NCI-H524 (cell line): ENCODE measurements at regions not wholly inside any gene's neighbourhood (a gene's known extent, or its start where the extent isn't known, plus 50 kb on each side); places are given as distances from the start of the nearest gene placed in this dataset.
"Not testable (repeated sequence)": the region's sequence is repeated elsewhere in the genome, so short reads cannot be mapped to it uniquely, and the experiment has no call there.

Source experiments
- DNase-seq, 2 experiments: peaks; one replicate each; lab custom pipeline; 2025; lab: John Stamatoyannopoulos, UW

DNA sequence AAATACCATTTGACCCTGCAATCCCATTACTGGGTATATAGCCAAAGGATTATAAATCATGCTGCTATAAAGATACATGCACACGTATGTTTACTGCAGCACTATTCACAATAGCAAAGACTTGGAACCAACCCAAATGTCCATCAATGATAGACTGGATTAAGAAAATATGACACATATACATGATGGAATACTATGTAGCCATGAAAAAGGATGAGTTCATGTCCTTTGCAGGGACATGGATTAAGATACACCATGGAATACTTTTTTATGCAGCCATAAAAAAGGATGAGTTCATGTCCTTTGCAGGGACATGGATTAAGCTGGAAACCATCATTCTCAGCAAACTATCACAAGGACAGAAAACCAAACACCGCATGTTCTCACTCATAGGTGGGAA is 226.8 kb upstream of the CTNND2 start:
- DNase-seq: not testable (repeated sequence)

DNA sequence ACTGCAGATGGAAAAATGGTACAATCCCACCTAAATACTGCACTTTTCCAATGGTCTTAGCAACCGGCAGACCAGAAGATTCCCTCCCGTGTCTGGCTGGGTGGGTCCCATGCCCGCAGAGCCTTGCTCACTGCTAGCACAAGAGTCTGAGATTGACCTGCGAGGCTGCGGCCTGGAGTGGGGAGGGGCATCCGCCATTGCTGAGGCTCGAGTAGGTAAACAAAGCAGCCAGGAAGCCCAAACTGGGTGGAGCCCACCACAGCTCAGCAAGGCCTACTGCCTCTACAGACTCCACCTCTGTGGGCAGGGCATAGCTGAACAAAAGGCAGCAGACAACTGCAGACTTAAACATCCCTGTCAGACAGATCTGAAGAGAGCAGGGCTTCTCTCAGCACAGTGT is 221.6 kb upstream of the CTNND2 start:
- no peak for DNase-seq

DNA sequence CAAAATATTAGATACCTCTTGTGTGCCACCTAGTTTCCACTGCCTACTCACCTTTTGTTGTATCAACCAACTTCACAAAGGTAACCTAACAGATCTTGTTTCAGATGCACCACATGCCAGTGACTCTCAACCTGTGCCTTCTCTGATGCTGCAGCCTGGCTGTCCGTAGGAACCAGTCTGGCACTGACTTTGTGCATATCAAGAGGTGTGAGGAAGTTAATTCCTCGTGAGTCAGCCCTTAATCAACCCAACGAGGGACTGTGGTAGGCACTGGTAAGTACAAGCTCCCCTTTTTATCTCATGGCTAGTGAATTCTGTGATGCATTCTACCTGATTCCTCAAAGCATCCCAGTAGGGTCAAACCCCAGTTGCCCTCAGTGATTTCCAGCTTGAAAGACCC is 215.4 kb upstream of the CTNND2 start:
- no peak for DNase-seq

DNA sequence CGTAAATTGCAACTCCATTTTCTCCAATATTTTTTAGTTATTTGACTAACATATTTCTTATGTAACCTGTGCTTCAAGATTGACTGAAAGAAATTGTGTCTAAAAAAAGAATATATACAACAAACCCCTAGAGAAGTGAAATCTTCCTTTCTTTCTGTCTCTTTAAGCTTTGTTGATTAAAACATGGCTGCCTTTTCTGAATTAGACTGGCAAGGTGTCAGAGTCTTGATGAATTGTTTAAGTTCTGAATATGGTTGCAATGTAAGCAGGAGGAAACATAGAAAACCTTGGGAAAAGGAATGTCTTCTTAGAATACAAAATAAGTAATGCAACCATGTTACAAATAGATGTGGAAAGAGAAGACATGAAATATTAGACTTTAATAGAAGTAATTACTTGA is 209.8 kb upstream of the CTNND2 start:
- DNase-seq: no peak

DNA sequence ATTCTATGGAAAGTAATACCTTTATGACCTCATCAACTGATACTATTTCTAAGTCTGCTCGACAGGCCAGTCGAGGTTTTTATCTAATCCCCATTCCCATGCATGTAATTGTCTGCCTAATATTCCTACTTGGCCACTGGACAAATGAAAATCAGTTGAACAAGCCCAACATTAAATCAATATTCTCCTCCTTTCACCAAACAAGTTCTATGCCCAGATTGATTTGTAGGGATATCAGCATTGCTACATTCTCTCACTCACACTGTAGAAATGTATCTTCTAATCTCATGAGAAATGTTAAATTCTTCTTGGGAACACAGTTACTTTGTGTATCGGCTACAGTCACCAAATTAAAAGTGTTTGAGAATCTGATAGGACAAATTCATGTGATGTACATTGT is 208.8 kb upstream of the CTNND2 start:
- DNase-seq: no peak

DNA sequence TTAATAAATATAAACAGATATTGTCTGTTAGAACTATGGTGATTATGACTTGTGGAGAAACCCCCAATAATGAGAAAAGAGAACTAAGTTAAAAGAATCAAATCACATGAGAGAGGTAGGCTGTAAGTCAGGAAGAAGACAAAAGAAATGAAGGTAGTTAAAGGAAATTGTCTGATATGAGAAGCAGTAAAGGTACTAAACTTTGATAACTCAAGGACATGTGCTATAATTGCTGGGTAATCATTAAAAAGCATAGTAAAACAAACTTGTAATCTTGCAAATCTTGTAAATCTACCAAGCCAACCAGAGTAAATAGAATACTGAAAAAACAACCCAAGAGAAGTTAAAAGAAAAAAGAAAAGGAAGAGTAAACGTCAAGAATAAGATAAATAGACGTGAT is 207.0 kb upstream of the CTNND2 start:
- no peak for DNase-seq

DNA sequence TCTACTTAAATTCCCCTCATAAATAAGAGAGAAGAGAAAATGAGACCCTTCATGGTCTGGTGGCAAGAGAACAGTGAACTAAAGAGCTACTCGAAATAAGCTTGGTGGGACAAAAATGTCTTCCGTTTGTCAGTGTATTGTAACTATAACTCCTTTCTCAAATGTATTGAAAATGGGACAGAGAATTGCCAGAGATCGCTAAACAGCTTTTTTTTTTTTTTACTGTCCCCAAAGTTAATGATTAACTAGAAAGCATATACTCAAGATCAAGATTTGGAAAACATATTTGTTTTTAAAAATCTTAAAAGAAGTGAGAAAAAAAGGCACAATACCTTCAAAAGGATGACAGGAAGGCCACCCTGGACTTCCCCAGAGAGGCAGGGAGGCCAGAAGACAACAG is 206.4 kb upstream of the CTNND2 start:
- DNase-seq: no peak

DNA sequence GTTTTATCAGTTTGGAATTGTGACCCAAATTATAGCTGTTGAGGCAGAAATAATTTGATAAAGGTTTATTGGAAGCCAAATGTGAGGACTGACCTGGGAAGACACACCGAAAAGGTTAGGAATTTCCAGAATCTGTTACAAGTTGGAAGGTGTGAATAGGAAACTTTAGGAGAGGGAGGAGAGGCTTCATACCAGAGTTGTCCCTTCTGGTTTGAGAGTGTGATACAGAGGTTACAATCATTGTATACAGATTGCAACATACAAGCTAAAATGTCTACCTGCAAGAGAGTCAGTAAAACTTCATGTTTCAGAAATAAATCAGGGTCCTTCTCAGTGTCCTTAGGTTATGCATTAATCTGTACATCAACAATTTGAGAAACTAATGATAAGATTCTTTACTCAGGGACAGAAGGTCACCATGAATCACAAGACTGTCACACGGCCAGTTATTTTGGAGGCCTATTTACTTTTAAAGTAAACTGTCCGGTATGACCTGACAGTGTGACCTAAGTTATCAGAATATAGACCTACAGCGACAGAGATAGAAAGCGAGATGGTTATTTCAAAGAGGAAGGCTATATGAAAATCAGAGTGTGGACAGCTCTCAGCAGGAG is 204.9 kb upstream of the CTNND2 start:
- no peak for DNase-seq

DNA sequence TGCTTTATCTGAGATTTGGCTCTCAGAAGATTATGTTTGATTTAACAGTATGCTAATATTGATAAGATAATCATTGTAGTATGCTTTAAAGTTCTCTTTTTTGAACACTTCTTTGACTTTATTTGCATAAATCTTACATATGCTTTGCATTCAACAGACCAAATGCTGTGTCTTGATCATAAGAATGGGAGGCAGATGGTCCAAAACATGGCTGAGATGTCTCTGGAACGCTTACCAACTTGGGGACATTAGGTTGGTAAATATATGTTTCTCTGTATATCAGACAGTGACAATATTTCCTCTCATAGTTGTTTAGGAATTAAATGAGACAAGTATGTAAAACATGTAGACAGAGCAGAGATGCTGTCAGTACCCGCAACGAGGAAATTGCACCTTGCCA is 197.9 kb upstream of the CTNND2 start:
- no peak for DNase-seq

DNA sequence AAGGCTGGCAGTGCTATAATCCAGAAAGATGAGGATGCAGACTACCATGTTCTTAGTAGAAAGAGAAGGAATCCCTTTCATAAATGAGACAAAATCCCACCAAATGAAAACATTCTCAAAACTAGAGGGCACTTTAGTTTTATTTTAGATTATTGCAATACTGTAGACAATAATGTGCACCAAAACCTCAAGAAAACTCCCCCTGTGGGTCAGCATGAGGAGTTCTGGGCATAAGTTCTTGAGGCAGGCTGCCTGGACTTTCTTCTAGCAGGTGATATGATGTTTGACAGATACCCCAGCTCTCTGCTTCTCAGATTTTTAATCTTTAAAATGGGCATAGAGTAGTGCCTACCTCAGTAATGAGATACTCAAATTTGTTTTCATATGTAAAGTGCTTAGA is 196.3 kb upstream of the CTNND2 start:
- DNase-seq: no peak

DNA sequence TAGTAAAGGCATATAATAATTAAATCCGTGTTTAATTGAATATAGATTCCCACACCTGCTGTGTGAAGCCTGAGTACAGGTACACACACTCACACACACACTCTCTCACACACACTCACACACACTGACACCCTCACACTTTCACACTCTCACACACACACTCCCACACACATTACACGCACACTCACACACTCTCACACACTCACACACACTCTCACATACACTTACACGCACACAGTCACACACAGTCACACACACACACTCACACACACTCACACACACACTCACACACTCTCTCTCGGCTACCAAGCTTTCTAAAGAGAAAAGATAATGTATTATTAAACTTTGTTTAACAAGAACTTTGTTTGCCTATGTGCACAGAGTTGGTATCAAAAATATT is 195.1 kb upstream of the CTNND2 start:
- DNase-seq: no peak

DNA sequence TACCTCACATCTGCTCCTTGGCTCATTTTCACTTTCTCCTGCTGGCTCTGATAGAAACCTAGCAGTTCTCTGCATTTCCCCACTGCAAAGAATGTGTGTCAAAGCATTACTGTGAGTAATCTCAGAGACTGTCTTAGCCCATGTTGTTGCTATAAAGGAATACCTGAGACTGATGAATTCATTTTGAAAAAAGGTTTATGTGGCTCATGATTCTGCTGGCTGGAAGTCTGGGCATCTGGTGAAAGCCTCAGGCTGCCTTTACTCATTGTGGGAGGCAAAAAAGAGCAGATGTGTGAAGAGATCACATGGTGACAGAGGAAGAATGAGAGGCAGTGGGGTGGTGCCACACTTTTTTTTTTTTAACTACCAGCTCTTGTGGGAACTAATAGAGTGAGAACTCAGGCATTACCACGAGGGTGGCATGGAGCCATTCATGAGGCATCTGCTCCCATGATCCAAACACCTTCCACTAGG is 191.6 kb upstream of the CTNND2 start:
- peak in 1 of 2 experiments; percentile 47 for DNase-seq

DNA sequence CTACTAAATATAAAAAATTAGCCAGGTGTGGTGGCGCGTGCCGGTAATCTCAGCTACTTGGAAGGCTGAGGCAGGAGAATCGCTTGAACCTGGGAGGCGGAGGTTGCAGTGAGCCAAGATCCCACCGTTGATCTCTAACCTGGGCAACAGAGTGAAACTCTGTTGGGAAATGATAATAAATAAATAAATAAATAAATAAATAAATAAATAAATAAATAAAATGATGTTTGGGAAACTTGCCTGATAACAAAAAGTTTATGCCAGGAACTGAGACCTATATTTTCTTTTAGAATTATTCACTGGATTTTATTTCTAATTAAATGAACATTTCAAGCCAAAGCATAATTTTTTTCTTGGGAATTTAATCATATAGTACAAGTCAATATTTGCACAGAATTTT is 189.3 kb upstream of the CTNND2 start:
- no peak for DNase-seq

DNA sequence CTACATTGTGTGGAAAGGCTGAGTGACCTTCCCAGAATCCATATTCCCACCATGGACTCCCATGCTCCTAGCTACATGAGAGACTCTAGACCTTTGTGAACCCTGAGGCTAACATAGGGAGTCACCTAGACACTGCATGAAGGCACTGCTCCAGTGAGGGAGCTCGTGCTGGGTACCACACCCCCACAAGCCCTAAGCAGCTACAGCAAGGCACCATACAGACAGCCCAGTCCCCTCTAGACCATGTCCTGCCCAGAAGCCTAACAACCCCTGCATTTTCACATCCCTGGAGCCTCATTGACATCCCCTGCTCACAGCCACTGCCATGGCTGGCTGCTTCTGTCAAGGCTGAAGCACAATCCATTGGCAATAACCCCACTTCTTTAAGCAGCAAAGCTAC is 176.5 kb upstream of the CTNND2 start:
- no peak for DNase-seq

DNA sequence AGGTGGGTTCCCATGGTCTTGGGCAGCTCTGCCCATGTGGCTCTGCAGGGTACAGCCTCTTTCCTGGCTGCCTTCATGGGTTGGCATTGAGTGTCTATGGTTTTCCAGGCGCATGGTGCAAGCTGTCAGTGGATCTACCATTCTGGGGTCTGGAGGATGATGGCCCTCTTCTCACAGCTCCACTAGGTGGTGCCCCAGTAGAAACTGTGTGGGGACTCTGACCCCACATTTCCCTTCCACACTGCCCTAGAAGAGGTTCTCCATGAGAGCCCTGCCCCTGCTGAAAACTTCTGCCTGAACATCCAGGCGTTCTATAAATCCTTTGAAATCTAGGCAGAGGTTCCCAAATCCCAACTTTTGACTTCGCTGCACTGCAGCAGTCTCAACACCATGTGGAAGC is 174.0 kb upstream of the CTNND2 start:
- DNase-seq: not testable (repeated sequence)

DNA sequence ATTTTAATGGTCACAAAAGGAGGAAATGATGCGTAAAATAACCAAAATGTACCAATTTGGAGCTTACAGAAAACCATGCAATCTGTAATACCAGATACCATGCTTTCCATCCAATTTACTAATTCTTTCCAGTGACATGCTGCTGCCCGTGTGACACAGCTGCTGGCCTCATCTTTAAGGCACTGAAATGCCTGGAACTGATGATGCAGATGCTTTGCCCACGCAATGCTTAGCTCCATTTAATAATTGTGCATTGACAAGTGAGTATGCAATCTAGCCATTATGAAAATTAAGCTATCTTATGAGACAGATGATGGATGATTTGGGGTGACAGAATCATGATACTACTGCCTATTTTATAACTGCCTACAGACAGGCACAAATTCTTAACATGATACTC is 169.2 kb upstream of the CTNND2 start:
- no peak for DNase-seq

DNA sequence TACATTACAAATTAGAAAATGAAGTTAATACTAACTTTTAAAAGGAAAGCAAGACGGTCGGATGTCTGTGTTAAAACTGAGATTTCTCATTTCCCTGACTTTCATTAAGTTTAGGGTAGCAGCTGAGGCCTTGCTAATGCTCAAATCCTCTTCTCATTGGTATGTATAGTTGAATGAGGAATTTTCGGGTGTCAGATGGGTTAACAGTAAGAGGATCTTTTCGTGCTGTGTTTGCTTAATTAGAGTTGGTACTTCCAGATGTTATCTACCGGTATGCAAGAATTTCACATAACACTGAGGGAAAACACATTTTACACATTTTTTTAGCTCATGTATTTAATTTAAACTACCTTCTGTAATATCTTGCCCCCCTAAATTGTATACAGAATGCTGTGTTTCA is 168.2 kb upstream of the CTNND2 start:
- peak in 1 of 2 experiments; percentile 9 for DNase-seq

DNA sequence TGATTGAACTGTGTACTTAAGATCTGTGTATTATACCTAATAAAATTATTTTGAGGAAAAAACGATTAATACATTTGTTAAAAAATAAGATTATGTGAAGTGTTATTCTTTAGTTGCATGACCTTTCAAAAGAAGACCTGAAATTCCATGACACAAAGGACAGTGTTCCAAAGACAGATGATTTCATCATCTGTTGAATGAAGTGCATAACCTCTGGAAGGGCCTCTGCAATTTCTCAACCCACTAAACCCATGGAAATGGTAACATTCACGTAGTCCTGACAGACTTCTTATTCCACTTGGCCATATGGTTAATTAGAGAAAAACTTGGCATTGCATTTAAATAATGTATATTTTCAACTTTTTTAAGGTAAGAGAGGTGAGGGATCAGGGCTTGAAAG is 167.2 kb upstream of the CTNND2 start:
- no peak for DNase-seq

DNA sequence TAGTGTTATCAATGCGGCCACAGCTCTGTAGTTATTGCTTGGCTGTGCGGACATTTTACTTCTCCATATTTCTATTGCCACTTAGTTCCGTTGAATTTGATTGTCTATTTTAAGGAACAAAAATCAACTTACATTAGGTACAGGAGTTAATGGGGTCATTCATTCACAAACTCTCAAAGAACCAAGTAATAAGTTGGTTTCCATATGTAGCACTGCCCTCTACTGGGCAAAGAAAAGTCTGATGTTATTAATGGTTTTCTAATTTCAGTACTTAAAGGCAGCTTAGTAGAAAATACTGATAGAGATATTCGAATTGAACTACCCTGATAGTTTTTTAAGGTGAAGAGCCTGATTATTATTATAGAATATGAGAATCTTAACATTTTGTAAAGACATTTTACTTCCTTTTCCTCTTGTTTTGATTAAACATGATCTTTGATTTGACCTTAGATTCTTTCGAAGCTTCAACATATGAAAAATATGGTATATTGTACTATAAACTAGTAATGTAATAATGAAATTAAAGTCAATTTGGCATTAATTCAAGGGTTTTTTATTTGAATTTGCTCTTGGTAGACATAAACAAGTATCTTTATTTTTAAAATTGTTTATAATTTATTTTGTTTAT is 119.5 kb upstream of the CTNND2 start:
- DNase-seq: peak; percentile 86 to 88

DNA sequence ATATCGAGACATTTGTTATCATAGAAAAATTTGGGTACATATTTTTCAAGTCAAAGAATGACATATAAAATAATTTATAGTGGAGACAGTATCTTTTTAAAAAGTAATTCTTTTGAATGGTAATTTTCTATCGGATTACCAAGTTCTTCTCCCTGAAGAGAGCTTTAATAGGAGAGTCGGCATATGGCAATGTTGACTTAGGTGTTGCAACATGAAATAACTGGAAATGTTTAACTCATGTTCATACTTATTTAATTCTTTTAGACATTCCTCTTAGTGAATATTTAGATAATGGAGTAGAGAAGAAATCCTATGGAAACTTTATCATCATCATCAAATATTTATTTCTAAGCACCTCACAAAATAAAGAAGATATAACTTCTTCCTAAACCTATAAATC is 118.2 kb upstream of the CTNND2 start:
- peak; percentile 49 to 74 for DNase-seq

DNA sequence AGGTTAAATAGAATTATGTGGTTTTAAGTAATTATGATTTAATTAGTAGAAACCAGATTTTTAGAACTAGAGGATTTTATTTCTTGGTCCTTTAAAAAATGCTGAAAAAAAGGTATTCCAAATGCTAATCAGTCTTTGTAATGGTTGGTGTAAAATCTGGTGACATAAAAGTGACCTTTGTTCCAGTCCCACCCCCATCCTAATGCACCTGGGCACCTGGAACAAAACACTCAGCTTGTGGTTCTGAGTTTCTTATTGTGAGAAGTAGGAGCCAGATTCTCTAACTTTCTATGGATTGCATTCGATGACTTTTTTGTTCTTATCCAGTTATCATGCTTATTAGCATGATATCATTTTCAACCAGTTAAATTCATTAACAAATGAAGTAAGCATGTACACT is 115.1 kb upstream of the CTNND2 start:
- DNase-seq: no peak

DNA sequence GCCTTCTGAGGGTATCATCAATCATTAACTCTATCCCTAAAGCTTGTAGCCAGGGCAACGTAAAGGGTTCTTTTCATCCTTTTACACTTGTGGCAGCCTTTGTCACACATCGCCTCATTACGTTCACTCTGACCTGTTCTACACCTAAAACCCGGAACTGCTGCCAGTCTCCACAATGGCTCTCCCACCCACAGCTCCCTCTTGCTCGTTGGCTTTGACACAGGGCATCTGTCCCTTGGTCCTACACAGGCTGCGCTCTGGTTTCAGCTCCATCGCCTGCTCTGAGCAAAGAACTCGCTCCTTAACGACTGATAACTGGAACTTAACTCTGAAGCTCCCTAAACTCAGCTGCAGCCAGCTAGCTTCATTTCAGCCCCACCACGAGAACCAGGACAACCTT is 112.8 kb upstream of the CTNND2 start:
- peak; percentile 32 to 62 for DNase-seq

DNA sequence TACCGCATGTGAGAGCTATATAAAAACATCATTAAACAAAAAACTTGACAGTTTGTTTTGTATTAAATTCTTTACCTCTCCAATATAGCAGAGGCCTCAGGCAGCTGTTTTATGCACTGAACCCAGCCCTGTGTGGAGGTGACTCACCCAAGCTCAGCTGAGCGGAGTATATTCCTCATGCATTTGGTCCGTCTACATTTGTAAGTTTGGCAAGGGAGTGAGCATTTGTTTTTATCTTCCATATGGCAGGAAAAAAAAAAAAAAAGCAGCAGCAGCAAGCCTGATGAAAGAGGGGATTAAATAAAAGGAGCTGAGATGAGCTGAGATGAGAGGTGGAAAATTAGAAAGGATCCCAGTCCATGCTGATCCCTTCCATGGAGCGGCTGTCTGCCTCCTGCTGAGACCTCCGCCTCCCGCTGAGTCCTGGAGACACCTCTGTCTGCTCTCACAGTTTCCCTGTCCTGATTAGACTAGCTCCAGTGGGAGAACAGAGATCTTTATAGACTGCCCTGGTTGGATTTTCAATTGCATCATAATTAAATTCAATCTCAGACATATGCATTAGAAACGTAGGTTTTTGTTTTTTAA is 112.0 kb upstream of the CTNND2 start:
- DNase-seq: peak; percentile 99 to 100

DNA sequence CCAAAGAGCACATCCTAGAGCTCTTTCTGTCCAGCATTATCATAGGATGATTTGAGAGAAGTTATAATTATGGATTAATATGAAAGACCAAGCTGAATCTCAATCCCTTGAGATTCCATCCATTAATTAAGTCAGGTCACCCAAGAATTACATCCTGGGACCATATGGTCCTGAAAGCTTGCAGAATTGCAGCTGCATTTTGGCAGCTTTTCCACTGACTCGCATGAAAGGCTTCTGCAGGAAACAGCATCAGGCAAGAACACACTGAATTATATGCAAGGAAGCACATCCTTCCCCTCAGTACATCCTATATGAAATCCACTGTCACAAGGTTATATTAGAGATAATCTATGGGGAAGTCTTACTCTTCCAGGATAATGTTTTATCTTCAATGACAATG is 109.1 kb upstream of the CTNND2 start:
- peak; percentile 91 to 98 for DNase-seq
